Femur (tissue), 1 donor: ENCODE measurements at regions not wholly inside any gene's neighbourhood (a gene's known extent, or its start where the extent isn't known, plus 50 kb on each side); places are given as distances from the start of the nearest gene placed in this dataset.
A peak's percentile ranks its signal among the peaks of the same experiment; 100 is the strongest.

ENCODE experiments used
- DNase-seq: peaks from one replicate; pipeline ENCODE4 v3.0.0-alpha.2; 2017

DNA sequence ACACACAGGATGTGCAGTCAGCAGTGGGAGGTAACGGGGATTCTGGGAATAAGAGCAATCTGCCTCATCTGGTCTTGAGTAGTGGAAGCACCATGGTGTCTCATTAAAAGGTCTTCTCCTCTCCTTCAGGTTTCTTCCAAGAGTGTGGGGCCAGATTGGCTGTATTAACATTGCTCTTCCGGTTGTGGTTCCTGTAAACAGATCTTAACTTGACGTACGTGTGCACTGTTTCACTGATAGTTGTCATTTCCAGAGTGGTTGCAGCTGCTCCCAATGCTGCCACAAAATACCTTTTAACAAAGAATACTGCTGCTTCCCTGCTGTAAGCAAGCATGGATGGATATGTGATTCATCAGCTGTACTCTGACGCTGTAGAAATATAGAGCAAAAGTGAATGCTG is 1443.4 kb upstream of the TENM3 start:
- no peak for DNase-seq

- no peak for DNase-seq
Measured at GRCh38 chr4:180805101-180805500, 1438.1 kb upstream of the TENM3 start.

DNA sequence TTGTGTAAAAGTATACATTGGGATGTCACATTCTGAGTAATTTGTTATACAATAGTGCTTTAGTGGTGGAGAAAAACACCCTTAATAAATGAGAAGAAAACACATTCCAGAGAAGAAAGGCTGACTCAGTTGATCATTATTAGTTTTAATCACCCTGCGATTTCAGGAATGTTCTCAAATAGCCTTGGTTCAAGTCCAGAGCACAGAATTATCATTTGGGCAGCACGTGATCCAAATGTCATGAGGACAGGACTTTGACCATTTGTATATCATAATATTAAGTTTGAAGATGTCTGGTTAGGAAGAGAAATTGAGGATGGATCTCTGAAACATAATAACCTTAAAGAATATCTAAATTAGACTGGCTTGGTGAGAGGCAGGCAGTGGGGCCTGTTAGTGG is 1434.3 kb upstream of the TENM3 start:
- no peak for DNase-seq

- no peak for DNase-seq
Measured at GRCh38 chr4:180809439-180809838, 1433.8 kb upstream of the TENM3 start.

- DNase-seq: no peak
Measured at GRCh38 chr4:180810581-180810980, 1432.6 kb upstream of the TENM3 start.

GRCh38 chr4:180811556-180811955 is 1431.6 kb upstream of the TENM3 start:
- DNase-seq: no peak

DNA sequence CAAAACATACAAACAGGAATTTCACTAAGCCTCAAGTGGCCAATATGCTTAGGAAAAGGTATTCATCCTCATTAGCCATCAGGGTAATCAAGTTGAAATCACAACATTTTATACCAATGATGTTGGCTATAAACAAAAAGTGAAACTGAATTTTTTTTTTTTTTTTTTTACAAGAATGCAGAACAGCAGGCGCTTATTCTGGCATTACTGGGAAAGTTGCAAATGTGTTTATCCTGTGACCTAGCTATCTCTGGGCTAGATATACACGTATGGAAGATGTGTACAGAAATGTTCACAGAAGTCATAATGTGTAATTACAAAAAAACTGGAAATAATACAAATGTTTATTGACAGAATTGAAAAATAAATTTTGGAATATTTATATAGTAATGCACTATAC is 1430.4 kb upstream of the TENM3 start:
- no peak for DNase-seq

GRCh38 chr4:180814875-180815417 is 1428.3 kb upstream of the TENM3 start:
- DNase-seq: no peak

GRCh38 chr4:180817529-180817928 is 1425.7 kb upstream of the TENM3 start:
- DNase-seq: no peak

DNA sequence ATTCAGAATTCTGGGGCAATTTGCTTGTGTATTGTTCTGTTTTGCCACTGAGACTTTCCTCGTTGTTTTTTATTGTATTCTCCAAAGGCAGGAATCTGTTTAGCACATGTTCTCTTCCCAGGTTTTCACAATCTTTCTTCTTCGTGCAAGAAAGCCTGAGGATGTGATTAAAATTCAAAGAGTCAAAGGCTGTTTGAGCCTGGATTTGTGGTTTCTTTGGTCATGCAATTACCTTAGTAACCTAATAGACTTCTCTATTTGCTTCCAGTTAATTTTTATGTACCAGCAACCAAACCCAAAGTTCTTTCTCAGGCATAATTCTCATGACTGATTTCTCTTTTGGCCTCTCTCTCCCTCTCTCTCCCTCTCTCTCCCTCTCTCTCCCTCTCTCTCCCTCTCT is 1420.1 kb upstream of the TENM3 start:
- no peak for DNase-seq

DNA sequence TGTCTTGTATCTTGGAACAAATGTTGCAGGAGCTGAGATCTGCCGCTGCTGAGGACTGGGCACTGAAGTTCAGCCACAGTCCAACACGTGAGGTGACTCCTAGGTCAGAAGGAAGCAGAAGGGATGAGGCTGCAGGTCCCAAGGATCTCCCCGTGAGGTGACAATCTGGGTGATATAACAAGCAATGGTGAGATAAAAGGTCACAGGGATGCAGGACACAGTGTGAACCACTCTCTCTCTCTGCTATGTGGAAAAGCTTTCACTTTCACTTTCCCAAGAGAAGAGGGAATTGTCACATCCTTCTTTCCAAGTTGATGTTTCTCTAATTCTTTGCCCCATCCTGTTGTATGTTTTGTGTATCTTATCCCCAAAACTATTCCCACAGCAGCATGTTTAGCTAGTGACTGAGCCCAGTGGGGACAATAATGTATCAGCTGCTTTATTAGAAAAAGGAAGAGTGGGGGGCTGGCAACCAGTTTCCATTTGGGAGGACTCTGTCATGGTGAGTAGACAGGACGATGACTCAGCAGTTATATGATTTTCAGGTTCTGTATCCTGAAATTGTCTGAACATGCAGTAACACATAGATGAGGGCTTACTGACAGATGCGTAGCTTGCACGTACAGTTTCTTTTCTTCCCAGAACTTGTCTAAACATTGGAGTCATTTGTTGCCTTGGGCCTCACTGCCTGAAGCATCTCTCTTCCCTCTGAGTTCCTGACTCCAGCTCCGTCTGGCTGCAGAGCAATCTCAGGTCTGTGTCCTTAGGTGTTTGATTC is 1415.8 kb upstream of the TENM3 start:
- DNase-seq: peak; percentile 16

DNA sequence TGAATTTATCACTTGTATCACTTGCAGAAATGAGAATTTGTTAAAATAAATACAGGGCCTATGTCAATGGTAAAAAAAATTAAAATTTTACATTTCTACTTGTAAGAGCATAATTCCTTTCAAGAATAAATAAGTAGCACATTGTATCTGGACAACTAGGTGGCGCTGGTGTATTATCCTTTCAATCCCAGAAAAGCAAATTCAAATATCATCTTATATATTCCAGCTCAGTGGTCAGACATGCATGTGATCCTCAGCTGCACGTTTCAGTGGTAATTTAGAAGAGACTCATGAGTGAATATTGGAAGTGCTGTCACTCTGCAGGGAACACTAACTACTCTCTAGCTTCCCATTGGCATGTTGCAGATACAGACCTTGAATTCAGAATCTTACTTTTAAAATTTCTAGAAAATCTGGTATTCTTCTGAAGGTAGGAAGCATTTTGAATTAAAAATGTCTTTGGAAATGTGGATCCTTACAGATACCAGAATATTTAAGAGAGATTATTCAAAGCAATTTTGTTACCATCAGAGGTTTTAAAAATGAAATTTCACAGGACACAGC is 1414.7 kb upstream of the TENM3 start:
- DNase-seq: peak; percentile 38

- no peak for DNase-seq
Measured at GRCh38 chr4:180832073-180832472, 1411.1 kb upstream of the TENM3 start.

DNA sequence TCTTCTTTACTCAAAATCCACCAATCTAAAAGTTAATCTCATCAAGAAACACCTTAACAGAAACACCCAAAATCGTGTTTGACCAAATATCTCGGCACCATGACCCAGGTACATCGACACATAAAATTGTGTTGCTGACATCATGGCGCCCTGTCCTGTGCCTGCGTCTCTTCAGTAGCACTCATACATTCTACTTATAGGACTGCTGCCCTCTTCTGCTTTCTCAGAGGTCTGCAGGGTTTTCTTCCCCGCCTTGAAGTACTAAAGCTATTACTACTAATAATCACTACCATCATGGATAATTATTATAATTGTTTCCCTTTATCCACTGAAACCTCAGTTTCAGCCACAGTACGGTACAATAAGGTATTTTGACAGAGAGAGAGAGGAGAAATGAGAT is 1403.1 kb upstream of the TENM3 start:
- no peak for DNase-seq

DNA sequence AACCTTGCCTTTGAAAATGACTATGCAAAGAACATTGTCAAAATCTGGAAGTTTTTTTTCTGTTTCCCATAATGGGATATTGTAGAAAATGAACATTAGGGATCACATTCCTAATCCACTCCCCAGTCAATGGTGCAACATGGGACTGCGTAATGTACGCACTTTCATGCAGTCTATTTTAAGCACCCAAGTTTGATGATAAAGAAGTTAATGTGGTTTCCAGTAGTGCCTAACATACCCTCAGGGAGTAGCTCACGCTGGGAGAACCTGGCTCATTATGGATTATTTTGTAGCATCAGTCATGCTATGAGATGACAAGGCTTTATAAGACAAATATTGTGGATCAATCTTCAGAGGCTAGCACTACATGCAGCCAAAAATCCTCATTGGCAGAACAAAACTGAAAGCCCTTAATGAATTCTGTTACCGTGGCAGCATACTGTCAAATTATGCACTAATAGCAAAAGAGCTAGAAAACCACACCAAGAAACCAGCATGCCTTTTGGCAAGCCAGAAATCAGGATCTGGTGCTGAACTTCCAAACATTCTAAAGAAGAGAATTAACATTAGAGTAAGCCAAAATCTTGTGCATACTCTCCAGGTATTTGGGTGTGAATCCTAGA is 1392.8 kb upstream of the TENM3 start:
- no peak for DNase-seq

DNA sequence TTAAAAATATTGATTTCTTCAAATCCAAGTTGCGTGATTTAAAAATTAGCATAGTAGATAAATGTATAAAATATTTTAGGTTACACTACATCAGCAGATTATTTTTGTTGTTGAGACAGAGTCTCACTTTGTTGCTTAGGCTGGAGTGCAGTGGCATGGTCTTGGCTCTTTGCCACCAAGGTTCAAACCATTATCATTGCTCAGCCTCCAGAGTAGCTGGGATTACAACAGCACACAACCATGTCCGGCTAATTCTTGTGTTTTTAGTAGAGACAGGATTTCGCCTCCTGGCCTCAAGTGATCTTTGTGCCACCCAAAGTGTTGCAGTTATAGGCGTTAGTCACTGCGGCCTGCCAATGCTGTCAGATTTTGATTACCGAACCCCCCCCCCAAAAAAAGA is 1390.5 kb upstream of the TENM3 start:
- no peak for DNase-seq

DNA sequence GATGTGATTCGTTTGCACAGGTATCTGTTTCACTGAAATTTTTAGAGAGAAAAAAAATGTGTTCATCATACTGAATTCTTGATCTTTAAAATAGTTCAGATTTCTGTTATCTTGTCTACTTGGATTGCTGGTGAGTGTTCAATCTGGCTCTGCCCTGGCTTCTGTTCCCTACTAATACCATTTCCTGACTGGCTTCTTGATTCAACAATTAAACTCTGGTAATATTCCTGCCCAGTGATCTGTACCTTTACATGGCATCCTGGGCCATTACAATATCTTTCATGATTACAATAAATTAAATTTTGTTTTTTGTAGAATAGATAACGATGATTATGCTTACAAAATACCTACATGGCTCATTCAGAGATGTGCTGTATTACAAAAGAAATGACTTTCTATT is 1388.0 kb upstream of the TENM3 start:
- DNase-seq: no peak

DNA sequence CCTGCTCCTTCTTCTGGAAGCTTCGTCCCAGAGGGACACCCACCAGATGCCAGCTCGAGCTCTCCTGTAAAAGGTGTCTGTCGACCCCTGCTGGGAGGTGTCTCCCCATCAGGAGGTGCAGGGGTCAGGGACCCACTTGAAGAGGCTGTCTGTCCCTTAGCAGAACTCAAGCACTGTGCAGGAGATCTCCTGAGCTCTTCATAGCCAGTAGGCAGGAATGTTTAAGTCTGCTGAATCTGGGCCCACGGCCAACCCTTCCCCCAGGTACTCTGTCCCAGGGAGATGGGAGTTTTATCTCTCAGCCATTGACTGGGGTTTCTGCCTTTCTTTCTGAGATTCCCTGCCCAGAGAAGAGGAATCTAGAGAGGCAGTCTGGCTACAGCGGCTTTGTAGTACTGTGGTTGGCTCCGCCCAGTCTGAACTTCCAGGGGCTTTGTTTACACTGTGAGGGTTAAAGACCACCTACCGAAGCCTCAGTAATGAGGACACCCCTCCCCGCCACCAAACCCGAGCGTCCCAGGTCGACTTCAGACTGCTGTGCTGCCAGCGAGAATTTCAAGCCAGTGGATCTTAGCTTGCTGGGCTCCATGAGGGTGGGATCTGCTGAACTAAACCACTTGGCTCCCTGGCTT is 1383.0 kb upstream of the TENM3 start:
- DNase-seq: no peak

DNA sequence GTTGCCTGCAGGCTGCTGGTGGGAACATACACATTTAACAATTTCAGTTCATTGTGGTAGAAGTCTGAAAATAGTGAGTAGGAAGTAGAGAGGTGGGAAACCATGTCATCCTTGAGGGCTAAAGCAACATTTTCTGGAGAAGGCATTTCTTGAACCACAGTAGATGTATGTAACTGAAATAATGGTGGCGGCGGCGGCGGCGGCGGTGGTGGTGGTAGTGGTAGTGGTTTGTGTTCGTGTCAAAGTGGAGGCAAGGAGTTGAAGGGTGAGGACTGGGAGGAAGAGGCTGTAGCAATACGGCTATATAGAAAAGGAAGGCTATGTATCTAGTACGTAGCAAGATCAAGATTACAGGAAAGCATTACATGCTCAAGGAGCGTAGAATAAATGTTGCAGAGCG is 1381.6 kb upstream of the TENM3 start:
- no peak for DNase-seq

DNA sequence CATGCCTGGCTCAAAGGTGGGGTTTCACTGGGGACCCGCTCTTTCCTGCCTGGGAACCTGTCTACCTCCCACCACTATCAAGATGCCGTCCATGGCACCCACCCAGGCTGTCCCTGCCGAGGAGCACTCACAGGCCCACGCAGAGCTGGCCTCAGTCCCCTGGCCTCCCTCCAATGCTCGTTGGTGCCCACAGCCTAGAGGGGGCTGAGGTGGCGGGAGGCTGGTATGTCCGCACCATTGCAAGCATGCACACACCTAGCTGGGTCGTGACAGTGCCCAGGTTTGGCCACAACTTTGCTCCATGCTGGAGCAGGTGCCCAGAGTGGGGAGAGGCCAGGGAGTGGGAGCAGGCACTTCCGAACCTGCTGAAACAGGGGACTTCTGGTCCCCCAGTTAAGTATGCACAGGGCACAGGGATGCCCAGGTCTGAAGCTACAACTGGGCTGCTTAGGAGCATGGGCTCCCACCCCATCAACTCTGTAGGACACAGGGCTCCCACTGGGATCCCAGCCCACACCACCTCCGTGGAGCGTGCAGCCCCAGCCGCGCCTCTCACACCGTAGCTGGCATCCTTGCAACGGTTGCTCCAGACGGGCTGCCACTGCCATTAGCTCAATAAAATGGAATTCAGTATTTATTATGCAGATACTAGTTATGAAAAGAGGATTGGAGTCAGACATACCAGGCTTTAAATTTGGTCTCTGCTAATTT is 1376.1 kb upstream of the TENM3 start:
- DNase-seq: no peak

DNA sequence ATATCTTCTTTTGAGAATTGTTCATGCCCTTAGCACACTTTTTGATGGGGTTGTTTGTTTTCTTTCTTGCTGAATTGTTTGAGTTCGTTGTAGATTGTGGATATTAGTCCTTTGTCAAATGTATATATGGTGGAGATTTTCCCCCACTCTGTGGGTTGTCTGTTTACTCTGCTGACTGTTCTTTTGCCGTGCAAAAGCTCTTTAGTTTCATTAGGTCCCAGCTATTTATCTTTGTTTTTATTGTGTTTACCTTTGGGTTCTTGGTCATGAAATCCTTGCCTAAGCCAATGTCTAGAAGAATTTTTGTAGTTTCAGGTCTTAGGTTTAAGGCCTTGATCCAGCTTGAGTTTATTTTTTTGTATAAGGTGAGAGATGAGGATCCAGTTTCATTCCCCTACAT is 1372.6 kb upstream of the TENM3 start:
- no peak for DNase-seq

DNA sequence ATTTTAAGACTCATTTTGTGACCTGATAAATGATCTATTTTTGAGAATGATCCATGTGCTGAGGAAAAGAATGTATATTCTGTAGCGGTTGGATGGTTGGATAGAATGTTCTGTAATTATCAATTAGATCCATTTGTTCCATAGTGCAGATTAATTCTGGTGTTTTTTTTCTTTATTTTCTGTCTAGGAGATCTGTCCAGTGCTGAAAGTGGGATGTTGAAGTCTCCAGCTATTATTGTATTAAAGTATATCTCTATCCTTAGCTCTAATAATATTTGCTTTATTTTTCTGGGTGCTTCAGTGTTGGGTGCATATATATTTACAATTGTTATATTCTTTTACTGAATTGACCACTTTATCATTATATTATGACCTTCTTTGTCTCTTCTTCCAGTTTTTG is 1344.9 kb upstream of the TENM3 start:
- DNase-seq: no peak

DNA sequence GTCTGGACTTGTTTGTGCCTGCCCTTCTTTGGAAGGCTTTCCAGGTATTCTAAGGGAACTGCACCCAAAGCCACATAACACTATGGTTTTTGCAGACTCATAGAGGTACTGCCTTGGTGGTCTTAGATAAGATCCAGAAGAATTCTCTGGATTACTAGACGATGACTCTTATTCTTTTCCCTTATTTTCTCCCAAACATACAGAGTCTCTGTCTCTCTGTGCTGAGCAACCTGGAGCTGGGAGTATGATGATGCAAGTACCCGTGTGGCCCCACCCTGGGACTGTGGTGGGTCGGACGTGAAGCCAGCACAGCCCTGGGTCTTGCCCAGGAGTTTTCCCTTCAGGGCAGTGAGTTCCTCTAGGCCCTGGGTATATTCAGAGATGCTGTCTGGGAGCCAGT is 1342.4 kb upstream of the TENM3 start:
- no peak for DNase-seq
